PC-3 (cell line): ENCODE measurements at regions not wholly inside any gene's neighbourhood (a gene's known extent, or its start where the extent isn't known, plus 50 kb on each side); places are given as distances from the start of the nearest gene placed in this dataset.
"Not testable (repeated sequence)": the region's sequence is repeated elsewhere in the genome, so short reads cannot be mapped to it uniquely, and the experiment has no call there.

ENCODE experiments used
- ATAC-seq: fragments of 200-7000 bp; cut with Tn5 transposase; 2 replicates; pipeline ENCODE4 v1.9.1; 2020; ENCODE audit warnings: mild to moderate bottlenecking, moderate library complexity
- BruUV-seq: library from RNA; stranded (reverse); fragments of 400-500 nt; replicated peaks from 2 replicates; lab custom pipeline; 2021; lab: Mats Ljungman, UMichigan
- CTCF ChIA-PET: fragments of 300-600 bp; sonication (Branson Sonifier 250); formaldehyde crosslinking; loops from one replicate; lab custom pipeline; 2022; ENCODE audit warnings: antibody characterized with exemption; lab: Charles Lee
- POLR2A ChIA-PET: fragments of 300-600 bp; sonication (Branson Sonifier 250); formaldehyde crosslinking; loops from one replicate; lab custom pipeline; 2022; ENCODE audit warnings: antibody characterized with exemption; ENCODE audit not compliant: unreplicated experiment; lab: Charles Lee
- DNase-seq: peaks from one replicate; pipeline ENCODE4 v3.0.0-alpha.2; 2015
- H2AFZ ChIP-seq: fragments of 300-600 bp; sonication (generic); 2 replicates; pipeline ENCODE4 v1.6.0; 2016; ENCODE audit warnings: antibody characterized with exemption, low read length
- H3F3A ChIP-seq: fragments of 300-600 bp; sonication (generic); one replicate; pipeline ENCODE4 v1.6.0; 2017; ENCODE audit warnings: antibody characterized with exemption, low read length, control low read depth, mild to moderate bottlenecking; ENCODE audit not compliant: unreplicated experiment
- H3K27ac ChIP-seq: fragments of 300-600 bp; sonication (generic); 2 replicates; pipeline ENCODE4 v1.5.1; 2016; ENCODE audit warnings: mild to moderate bottlenecking, low read length
- H3K27me3 ChIP-seq: fragments of 300-600 bp; sonication (generic); 2 replicates; pipeline ENCODE4 v1.6.1; 2016; ENCODE audit warnings: low read length, mixed read lengths
- H3K36me3 ChIP-seq: fragments of 300-600 bp; sonication (generic); 2 replicates; pipeline ENCODE4 v1.6.1; 2016; ENCODE audit warnings: low read depth, mixed run types, low read length, mixed read lengths
- H3K4me1 ChIP-seq: fragments of 300-600 bp; sonication (generic); 2 replicates; pipeline ENCODE4 v1.5.1; 2016; ENCODE audit warnings: low read length; ENCODE audit not compliant: insufficient read depth
- H3K4me2 ChIP-seq: fragments of 300-600 bp; sonication (generic); 2 replicates; pipeline ENCODE4 v1.6.0; 2016; ENCODE audit warnings: low read length
- H3K4me3 ChIP-seq: fragments of 300-600 bp; sonication (generic); 2 replicates; pipeline ENCODE4 v1.5.1; 2016; ENCODE audit warnings: mild to moderate bottlenecking, low read length, mixed read lengths
- H3K79me2 ChIP-seq: fragments of 300-600 bp; sonication (generic); 2 replicates; pipeline ENCODE4 v1.6.1; 2017; ENCODE audit warnings: low read length, mixed read lengths
- H3K9ac ChIP-seq: fragments of 300-600 bp; sonication (generic); 2 replicates; pipeline ENCODE4 v1.6.0; 2016; ENCODE audit warnings: mild to moderate bottlenecking, low read length
- H3K9me2 ChIP-seq: fragments of 300-600 bp; sonication (generic); replicated peaks from 2 replicates; pipeline ENCODE4 v1.6.1; 2016; ENCODE audit warnings: mixed run types, low read length, mixed read lengths
- H3K9me3 ChIP-seq: fragments of 300-600 bp; sonication (generic); 2 replicates; pipeline ENCODE4 v1.6.1; 2016; ENCODE audit warnings: low read length, mixed read lengths
- H4K20me1 ChIP-seq: fragments of 300-600 bp; sonication (generic); 2 replicates; pipeline ENCODE4 v1.6.1; 2016; ENCODE audit warnings: low read length, mixed read lengths
- CTCF ChIP-seq: fragments of 300-600 bp; sonication (generic); conservative IDR thresholded peaks from 2 replicates; pipeline ENCODE4 v1.5.1; 2017; ENCODE audit warnings: antibody characterized with exemption, low read depth, mild to moderate bottlenecking, low read length
- EZH2 ChIP-seq: fragments of 300-600 bp; sonication (generic); IDR thresholded peaks from one replicate; pipeline ENCODE4 v1.6.1; 2017; ENCODE audit warnings: antibody characterized with exemption, mild to moderate bottlenecking, low read length; ENCODE audit not compliant: unreplicated experiment
- EZH2phosphoT487 ChIP-seq: fragments of 300-600 bp; sonication (generic); IDR thresholded peaks from 2 replicates; pipeline ENCODE4 v1.6.1; 2018; ENCODE audit warnings: mild to moderate bottlenecking, antibody characterized with exemption, low read length, borderline replicate concordance
- intact Hi-C: fragments of 100-400 bp; cut with micrococcal nuclease; formaldehyde crosslinking; loops from 2 replicates; pipeline ENCODE4 v1.9.0; 2023

- H3K9me3 ChIP-seq: no peaks in the 10 kb centered on the region
- H3K79me2 ChIP-seq: no peaks in the 10 kb centered on the region
- H3K4me3 ChIP-seq: no peak overlapping the region
- DNase-seq: no peak
- no peaks in the 10 kb centered on the region for H3K27me3 ChIP-seq
- no peak overlapping the region for H3K27ac ChIP-seq
- no peaks in the 10 kb centered on the region for H3K36me3 ChIP-seq
- intact Hi-C loops: no loop called here
- ATAC-seq: no peak
- H3F3A ChIP-seq: no peaks in the 10 kb centered on the region
- no peak overlapping the region for H2AFZ ChIP-seq
- H3K4me2 ChIP-seq: no peak overlapping the region
- H3K4me1 ChIP-seq: no peaks in the 10 kb centered on the region
- no peak overlapping the region for H3K9ac ChIP-seq
- BruUV-seq: no TSS peak
- ChIA-PET POLR2A (no interaction called here), CTCF (no interaction called here)
- H4K20me1 ChIP-seq: no peaks in the 10 kb centered on the region
- no peaks in the 10 kb centered on the region for H3K9me2 ChIP-seq
- no peak for TF ChIP-seq EZH2phosphoT487
- no peak for TF ChIP-seq EZH2
- TF ChIP-seq CTCF: no peak
Measured at GRCh38 chr3:144491333-144491732, 519.7 kb downstream of the DIPK2A start.

GRCh38 chr3:144494651-144495050, 523.0 kb downstream of the DIPK2A start:
- H4K20me1 ChIP-seq, H3K27me3 ChIP-seq, H2AFZ ChIP-seq, H3K9me3 ChIP-seq, intact Hi-C loops, POLR2A ChIA-PET, CTCF ChIA-PET, H3K9ac ChIP-seq, H3K27ac ChIP-seq, BruUV-seq, H3K4me2 ChIP-seq, ATAC-seq, H3K36me3 ChIP-seq, H3K4me1 ChIP-seq, DNase-seq, H3K79me2 ChIP-seq, H3K9me2 ChIP-seq, H3K4me3 ChIP-seq, H3F3A ChIP-seq: not testable (repeated sequence)

- CTCF ChIA-PET: no interaction called here
- no peaks in the 10 kb centered on the region for H3K9me2 ChIP-seq
- no peak overlapping the region for H3K4me2 ChIP-seq
- no peak overlapping the region for H3K9ac ChIP-seq
- no TSS peak for BruUV-seq
- no peak overlapping the region for H3K4me3 ChIP-seq
- H3K4me1 ChIP-seq: no peaks in the 10 kb centered on the region
- no peak overlapping the region for H3K27ac ChIP-seq
- no peaks in the 10 kb centered on the region for H3K9me3 ChIP-seq
- H2AFZ ChIP-seq: no peak overlapping the region
- POLR2A ChIA-PET: no interaction called here
- no peak for DNase-seq
- TF ChIP-seq EZH2phosphoT487 (no peak), CTCF (no peak), EZH2 (no peak)
- H3K79me2 ChIP-seq: no peaks in the 10 kb centered on the region
- no peak for ATAC-seq
- H3K27me3 ChIP-seq: no peaks in the 10 kb centered on the region
- no peaks in the 10 kb centered on the region for H3K36me3 ChIP-seq
- no peaks in the 10 kb centered on the region for H3F3A ChIP-seq
- no peaks in the 10 kb centered on the region for H4K20me1 ChIP-seq
- intact Hi-C loops: no loop called here
Measured at GRCh38 chr3:144496141-144496835, 524.7 kb downstream of the DIPK2A start.
